GM19025 (cell line): ENCODE measurements at regions not wholly inside any gene's neighbourhood (a gene's known extent, or its start where the extent isn't known, plus 50 kb on each side); places are given as distances from the start of the nearest gene placed in this dataset.
"Not testable (repeated sequence)": the region's sequence is repeated elsewhere in the genome, so short reads cannot be mapped to it uniquely, and the experiment has no call there.

Source experiments
- ATAC-seq: cut with Tn5 transposase; IDR thresholded peaks from one replicate; pipeline ENCODE4 v1.9.1; 2021; ENCODE audit warnings: mild to moderate bottlenecking, low read depth, moderate library complexity; ENCODE audit not compliant: unreplicated experiment

DNA sequence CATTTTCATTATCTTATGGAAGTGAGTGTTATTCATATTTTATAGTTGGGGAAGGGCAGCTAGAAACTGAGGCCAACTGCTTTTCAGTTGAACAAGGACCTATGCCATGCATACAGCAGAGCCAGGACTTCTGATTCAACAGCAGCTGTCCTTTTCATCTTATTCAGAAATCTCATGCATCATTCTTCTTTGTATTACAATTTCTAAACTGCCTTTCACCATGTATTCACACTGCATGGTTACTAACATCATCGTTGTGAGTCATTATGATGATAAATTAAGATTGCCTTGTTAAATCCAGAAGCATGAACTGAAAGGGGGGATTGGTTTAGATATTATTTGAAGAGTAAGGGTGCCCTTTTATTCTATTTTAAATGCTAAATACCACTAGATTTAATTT is 1470.1 kb upstream of the GOT2 start:
- ATAC-seq = no peak

DNA sequence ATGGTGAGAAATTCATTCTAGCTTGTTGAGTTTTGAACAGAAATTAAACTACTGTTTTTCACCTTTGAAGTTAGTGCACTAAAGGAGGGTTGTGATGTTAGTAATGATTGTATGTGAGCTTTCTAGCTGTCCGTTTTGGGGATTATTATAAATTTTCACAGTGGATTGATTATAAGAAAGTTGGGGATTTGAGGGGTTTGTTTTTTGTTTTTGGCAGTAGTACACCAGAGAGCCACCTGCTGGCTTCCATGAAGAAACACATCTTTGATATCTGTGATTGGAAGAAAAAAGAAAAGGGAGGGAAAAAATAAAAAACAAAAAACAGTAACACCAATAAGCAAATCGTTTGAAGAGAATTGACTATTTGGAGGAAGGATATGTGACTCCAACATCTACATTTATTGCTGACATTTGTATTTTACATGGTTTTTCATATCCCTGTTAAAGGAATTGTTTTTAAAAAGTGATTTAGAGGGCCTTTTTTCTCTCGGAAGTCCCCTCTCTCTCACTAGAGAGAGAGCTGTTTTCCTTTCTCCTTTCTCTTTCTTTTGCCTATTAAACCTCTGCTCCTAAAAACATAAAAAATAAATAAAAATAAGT is 1469.5 kb upstream of the GOT2 start:
- ATAC-seq = no peak

- not testable (repeated sequence) for ATAC-seq
Measured at GRCh38 chr16:60200729-60201128, 1466.6 kb upstream of the GOT2 start.

GRCh38 chr16:60200161-60200560 is 1466.0 kb upstream of the GOT2 start:
- ATAC-seq = no peak

DNA sequence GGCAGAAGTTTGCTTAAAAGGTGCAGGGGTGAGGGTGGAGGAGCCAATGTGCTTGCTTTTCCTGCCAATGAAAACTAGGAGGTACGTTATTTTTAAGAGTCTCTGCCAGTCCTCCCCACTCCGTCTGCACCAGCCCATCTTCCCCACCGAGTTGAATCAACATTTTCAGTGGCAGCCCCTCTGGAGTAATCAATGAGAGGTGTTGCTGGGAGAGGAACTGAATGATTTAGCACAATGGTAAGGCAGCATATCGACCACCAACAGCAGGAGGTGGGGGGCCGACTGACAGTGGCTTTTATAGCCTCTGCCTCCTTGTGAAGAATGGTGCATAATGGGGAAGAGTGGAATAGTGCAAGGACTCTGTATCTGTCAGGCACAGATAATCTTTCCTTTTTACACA is 1465.0 kb upstream of the GOT2 start:
- ATAC-seq = no peak

GRCh38 chr16:60181536-60181935 is 1447.4 kb upstream of the GOT2 start:
- ATAC-seq = no peak

- no peak for ATAC-seq
Measured at GRCh38 chr16:60180609-60181008, 1446.5 kb upstream of the GOT2 start.

GRCh38 chr16:60170196-60170595 is 1436.1 kb upstream of the GOT2 start:
- no peak for ATAC-seq

GRCh38 chr16:60166111-60166510 is 1432.0 kb upstream of the GOT2 start:
- no peak for ATAC-seq

- no peak for ATAC-seq
Measured at GRCh38 chr16:60151987-60152386, 1417.9 kb upstream of the GOT2 start.

DNA sequence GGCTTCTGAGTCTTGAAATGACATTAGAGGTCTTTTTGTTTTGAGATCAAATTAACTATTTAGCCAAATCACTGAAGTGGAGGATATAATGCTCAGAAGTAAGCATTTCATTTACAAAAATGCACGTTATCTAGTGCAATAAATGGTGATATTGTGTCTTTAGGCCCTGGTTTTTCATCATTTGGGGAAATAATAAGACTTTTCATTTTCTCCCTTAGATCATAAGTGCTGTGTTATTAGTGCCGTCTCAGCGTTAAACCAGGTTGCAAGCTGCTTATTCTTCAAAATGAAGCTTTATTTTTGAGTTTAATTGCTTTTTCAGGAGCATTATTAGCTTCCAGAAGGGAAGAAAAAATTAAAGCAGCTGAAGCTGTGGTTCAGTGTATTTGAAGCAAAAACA is 1416.8 kb upstream of the GOT2 start:
- ATAC-seq = no peak

DNA sequence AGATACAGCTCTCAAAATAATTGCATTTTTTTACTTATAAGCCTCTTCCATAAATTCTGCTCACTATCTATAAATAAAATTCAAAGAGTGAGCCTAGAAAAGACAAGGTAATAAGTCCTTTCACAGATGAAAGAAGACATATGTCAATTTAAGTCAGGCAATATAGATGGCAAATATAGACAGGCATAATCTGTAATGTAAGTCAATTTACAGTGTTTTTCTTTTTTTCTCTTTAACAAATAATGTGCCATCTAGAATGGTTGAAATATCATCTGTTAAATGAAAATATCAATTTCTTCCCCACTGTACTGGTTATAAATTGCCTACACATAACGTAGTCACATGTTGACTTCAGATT is 1409.2 kb upstream of the GOT2 start:
- no peak for ATAC-seq

DNA sequence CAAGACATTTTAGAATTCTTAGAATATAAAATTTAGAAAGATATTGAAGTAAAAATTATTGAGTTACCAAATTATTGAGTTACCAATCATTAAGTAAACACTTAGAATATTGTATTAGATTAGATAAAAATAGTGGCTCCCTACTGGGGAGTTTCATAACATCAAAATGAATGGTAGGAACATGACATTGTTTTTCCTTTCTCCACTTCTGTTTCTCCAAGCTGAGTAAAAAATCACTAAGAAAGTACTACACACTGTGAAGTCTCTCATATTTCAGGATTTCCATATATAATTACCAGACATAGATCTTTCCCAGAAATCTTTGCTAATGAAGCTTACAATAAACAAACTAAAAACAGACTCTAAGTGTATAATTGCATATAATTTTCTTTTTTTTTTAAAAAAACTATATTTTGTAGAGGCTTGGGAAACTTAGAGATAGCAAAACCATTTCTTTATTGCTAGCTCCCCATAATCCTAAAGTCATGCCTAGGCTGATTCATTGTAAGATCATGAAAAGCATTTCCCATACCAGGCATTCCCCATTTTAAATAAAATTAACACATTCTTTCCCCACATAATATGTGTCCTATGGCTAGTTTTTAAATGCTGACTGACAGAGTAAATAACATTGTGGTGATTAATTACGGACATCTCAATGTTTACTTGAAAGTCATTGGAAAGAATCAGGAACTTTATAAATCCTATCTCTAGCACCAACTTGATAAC is 1408.7 kb upstream of the GOT2 start:
- ATAC-seq = no peak

DNA sequence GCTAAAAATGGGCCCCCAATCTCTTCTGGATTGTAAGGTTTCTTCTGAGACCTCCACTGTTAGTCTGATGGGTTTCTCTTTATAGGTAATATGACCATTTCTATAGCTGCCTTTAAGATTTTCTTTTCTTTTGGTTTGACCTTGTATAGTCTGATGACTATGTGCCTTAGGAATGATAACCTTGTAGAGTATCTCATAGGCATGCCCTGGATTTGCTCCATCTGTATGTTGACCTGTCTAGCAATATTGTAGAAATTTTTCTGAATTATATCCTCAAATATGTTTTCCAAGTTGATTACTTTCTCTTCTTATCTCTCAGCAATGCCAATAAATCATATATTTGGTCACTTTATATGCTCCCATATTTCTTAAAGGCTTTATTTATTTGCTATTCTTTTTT is 1403.8 kb upstream of the GOT2 start:
- ATAC-seq = no peak

GRCh38 chr16:60127196-60127595 is 1393.1 kb upstream of the GOT2 start:
- no peak for ATAC-seq

DNA sequence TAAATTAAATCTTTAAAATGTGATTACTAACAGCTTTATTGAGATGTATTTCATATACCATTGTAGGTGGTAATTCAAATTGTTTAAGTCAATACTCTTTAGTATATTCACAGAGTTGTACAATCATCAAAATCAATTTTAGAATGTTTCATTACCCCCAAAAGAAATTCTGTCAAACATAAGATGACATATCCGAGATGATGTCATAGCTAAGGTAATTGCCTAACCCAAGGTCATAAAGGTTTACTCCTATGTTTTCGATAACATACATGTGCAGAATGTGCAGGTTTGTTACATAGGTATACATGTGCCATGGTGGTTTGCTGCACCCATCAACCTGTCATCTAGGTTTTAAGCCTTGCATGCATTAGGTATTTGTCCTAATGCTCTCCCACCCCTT is 1392.0 kb upstream of the GOT2 start:
- not testable (repeated sequence) for ATAC-seq

GRCh38 chr16:60123392-60124023 is 1389.4 kb upstream of the GOT2 start:
- no peak for ATAC-seq

DNA sequence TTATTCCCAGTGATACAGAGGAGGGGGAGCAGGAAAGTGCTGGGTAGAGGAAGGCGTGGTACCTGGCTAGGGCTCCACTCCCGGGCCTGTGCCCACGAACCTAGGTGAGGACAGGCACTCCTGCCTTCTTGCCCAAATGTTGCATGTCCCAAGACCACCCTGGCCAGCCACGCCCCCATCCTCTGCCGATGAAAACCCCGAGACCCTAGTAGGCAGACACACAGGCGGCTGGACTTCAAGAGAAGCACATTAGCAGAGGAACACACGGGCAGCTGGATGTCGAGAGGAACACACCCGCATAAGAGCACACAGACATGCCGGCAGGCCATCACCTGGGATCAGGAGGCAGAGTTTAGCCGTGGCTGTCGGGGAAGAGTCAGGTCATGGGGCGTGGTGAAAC is 1386.5 kb upstream of the GOT2 start:
- ATAC-seq = no peak

- ATAC-seq = no peak
Measured at GRCh38 chr16:60110531-60110930, 1376.4 kb upstream of the GOT2 start.

- ATAC-seq = no peak
Measured at GRCh38 chr16:60107871-60108270, 1373.8 kb upstream of the GOT2 start.

DNA sequence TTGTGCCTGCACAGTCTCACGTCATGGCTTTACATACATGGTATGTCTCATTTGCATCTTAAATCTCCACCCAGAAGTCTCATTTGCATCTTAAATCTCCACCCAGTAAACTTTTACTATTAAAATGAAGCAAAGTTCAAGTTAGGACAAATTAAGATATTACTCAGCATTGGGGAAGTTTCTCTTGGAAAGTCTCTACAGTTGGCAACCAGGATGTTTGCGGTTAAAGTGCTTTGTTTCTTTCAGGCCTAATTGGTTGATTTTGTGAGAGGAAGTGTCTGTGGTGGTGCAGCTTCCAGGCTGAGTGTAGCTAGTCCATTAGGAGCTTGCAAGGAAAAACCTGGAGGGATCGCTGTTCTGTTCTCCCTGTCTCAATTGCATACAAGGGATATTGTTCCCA is 1373.3 kb upstream of the GOT2 start:
- ATAC-seq = no peak

- ATAC-seq = no peak
Measured at GRCh38 chr16:60100371-60100770, 1366.3 kb upstream of the GOT2 start.
